ENCODE measurements at regions not wholly inside any gene's neighbourhood (a gene's known extent, or its start where the extent isn't known, plus 50 kb on each side); places are given as distances from the start of the nearest gene placed in this dataset.

- peaks cover 19% of the 10 kb centered on the region for H3K4me1 Mint-ChIP-seq
- DNase-seq (ENCODE audit: low spot score in 2 of 2) (no peak), ATAC-seq (no peak)
- no peaks in the 10 kb centered on the region for H3K36me3 Mint-ChIP-seq
- H3K4me3 Mint-ChIP-seq = no peak overlapping the region
- no peaks in the 10 kb centered on the region for H3K9me3 Mint-ChIP-seq
- H3K27ac Mint-ChIP-seq = no peak overlapping the region
Measured at GRCh38 chr18:48459465-48459864, 50.3 kb upstream of the ZBTB7C start.

- Mint-ChIP-seq H3K4me1 (peaks cover 19% of the 10 kb centered on the region), H3K27ac (no peak overlapping the region), H3K9me3 (no peaks in the 10 kb centered on the region), H3K36me3 (no peaks in the 10 kb centered on the region), H3K4me3 (no peak overlapping the region)
- DNase-seq (ENCODE audit: low spot score in 2 of 2) (no peak), ATAC-seq (no peak)
Measured at GRCh38 chr18:48459016-48459415, 49.8 kb upstream of the ZBTB7C start.
